ENCODE measurements at regions not wholly inside any gene's neighbourhood (a gene's known extent, or its start where the extent isn't known, plus 50 kb on each side); places are given as distances from the start of the nearest gene placed in this dataset.

DNA sequence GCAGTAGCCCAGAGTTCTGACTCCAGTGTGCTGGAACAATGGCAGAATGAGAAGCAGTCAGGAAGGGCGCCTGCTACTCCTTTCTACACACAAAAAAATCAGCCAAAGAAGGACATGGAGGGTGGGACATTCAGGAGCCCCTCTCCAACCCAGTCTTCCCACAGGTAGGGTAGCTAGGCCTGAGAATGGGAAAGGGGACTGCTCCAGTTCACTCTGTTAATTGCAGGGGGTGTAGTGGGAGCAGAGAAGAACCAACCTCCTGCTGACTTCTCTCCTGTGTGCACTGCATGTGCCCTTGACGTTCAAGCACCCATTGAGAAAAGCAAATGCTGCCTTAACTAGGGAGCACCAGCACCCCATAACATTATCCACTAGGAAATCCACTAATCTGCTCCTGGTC is 119.1 kb upstream of the IRX6 start:
- 69% methylated on average over 1 of the region's 2 CpGs for WGBS (ENCODE audit: insufficient coverage)

DNA sequence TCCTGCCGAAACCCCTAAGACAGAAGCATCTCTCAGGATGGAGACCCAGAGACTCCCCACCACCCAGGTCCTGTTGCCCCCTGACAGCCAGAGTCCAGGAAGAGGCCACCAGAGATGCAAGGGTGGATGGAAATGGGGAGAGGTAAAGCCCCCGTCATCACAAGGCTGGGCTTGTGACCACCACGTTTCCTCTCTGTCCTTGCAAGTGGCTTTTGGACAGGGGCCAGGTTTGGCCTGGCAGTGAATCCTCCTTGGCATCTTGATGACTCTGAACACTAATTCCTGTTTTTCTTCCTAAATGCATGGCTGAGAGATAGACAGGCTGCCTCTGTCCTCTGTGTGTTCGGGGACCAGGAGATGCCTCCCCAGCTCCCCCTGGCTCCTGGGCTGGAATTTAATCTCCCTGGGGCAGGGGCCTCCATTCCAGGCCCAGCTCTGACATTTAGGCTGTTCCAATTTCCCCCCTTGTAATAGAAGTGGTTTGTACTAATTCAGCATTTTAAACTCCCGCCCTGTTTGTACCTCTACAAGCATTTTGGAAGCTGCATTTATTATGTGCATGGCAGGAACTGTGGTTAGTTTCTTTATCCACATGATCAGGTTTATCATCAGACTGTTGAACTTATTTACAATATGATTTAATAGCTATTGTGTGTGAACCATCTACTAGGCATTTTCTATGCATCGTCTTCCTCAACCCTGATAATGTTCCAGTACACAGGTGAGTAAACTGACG is 116.1 kb upstream of the IRX6 start:
- no peak overlapping the region for H3K27ac ChIP-seq (ENCODE audit: low read length)
- WGBS (ENCODE audit: insufficient coverage), result 39% methylated on average over 5 of the region's 7 CpGs
- Mint-ChIP-seq H3K4me3 (no peak overlapping the region), H3K9me3 (no peaks in the 10 kb centered on the region), H3K27ac (no peak overlapping the region), H3K27me3 (ENCODE audit: low read depth in 2 of 2) (no peaks in the 10 kb centered on the region), H3K4me1 (no peaks in the 10 kb centered on the region), H3K36me3 (no peaks in the 10 kb centered on the region)
- intact Hi-C loops (cut with micrococcal nuclease), result no loop called here
- no peaks in the 10 kb centered on the region for H3K4me1 ChIP-seq (ENCODE audit: control insufficient read depth, insufficient read depth, low read length)
- ATAC-seq, result no peak
- no peaks in the 10 kb centered on the region for H3K36me3 ChIP-seq (ENCODE audit: control insufficient read depth, insufficient read depth, low read length)
- no peaks in the 10 kb centered on the region for H3K27me3 ChIP-seq (ENCODE audit: control insufficient read depth, insufficient read depth, low read length)
- DNase-seq, result no peak
- no peak overlapping the region for H3K4me3 ChIP-seq (ENCODE audit: low read length)
- H3K9me3 ChIP-seq (ENCODE audit: control insufficient read depth, insufficient read depth, low read length), result no peaks in the 10 kb centered on the region
- TF ChIP-seq, protein P1, sequence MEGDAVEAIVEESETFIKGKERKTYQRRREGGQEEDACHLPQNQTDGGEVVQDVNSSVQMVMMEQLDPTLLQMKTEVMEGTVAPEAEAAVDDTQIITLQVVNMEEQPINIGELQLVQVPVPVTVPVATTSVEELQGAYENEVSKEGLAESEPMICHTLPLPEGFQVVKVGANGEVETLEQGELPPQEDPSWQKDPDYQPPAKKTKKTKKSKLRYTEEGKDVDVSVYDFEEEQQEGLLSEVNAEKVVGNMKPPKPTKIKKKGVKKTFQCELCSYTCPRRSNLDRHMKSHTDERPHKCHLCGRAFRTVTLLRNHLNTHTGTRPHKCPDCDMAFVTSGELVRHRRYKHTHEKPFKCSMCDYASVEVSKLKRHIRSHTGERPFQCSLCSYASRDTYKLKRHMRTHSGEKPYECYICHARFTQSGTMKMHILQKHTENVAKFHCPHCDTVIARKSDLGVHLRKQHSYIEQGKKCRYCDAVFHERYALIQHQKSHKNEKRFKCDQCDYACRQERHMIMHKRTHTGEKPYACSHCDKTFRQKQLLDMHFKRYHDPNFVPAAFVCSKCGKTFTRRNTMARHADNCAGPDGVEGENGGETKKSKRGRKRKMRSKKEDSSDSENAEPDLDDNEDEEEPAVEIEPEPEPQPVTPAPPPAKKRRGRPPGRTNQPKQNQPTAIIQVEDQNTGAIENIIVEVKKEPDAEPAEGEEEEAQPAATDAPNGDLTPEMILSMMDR (IDR thresholded peaks at IDR 0.05), result no peak

More for the DNA sequence above, 119.1 kb upstream of the IRX6 start:
- no peak overlapping the region for H3K4me3 ChIP-seq (ENCODE audit: low read length)
- DNase-seq (no peak), ATAC-seq (no peak)
- no peak overlapping the region for H3K4me3 Mint-ChIP-seq
- no peaks in the 10 kb centered on the region for H3K27me3 ChIP-seq (ENCODE audit: control insufficient read depth, insufficient read depth, low read length)
- TF ChIP-seq, protein P1 (IDR thresholded peaks at IDR 0.05), result no peak
- no peaks in the 10 kb centered on the region for H3K9me3 Mint-ChIP-seq
- no peaks in the 10 kb centered on the region for H3K36me3 Mint-ChIP-seq
- H3K9me3 ChIP-seq (ENCODE audit: control insufficient read depth, insufficient read depth, low read length), result no peaks in the 10 kb centered on the region
- intact Hi-C loops (cut with micrococcal nuclease), result no loop called here
- H3K27ac Mint-ChIP-seq, result no peak overlapping the region
- H3K4me1 Mint-ChIP-seq, result no peaks in the 10 kb centered on the region
- no peaks in the 10 kb centered on the region for H3K4me1 ChIP-seq (ENCODE audit: control insufficient read depth, insufficient read depth, low read length)
- H3K27me3 Mint-ChIP-seq (ENCODE audit: low read depth in 2 of 2), result no peaks in the 10 kb centered on the region
- no peaks in the 10 kb centered on the region for H3K36me3 ChIP-seq (ENCODE audit: control insufficient read depth, insufficient read depth, low read length)
- no peak overlapping the region for H3K27ac ChIP-seq (ENCODE audit: low read length)

- H3K4me1 ChIP-seq (ENCODE audit: control insufficient read depth, insufficient read depth, low read length), result no peaks in the 10 kb centered on the region
- 94% methylated on average over 4 of the region's 6 CpGs for WGBS (ENCODE audit: insufficient coverage)
- H3K9me3 Mint-ChIP-seq, result no peaks in the 10 kb centered on the region
- intact Hi-C loops (cut with micrococcal nuclease), result no loop called here
- H3K27me3 Mint-ChIP-seq (ENCODE audit: low read depth in 2 of 2), result no peaks in the 10 kb centered on the region
- no peaks in the 10 kb centered on the region for H3K4me1 Mint-ChIP-seq
- H3K27ac ChIP-seq (ENCODE audit: low read length), result no peak overlapping the region
- DNase-seq (no peak), ATAC-seq (no peak)
- H3K4me3 Mint-ChIP-seq, result no peak overlapping the region
- H3K27me3 ChIP-seq (ENCODE audit: control insufficient read depth, insufficient read depth, low read length), result no peaks in the 10 kb centered on the region
- H3K36me3 ChIP-seq (ENCODE audit: control insufficient read depth, insufficient read depth, low read length), result no peaks in the 10 kb centered on the region
- TF ChIP-seq, protein P1 (IDR thresholded peaks at IDR 0.05), result no peak
- no peak overlapping the region for H3K27ac Mint-ChIP-seq
- H3K36me3 Mint-ChIP-seq, result no peaks in the 10 kb centered on the region
- no peaks in the 10 kb centered on the region for H3K9me3 ChIP-seq (ENCODE audit: control insufficient read depth, insufficient read depth, low read length)
- H3K4me3 ChIP-seq (ENCODE audit: low read length), result no peak overlapping the region
Measured at GRCh38 chr16:55209626-55210025, 114.4 kb upstream of the IRX6 start.

DNA sequence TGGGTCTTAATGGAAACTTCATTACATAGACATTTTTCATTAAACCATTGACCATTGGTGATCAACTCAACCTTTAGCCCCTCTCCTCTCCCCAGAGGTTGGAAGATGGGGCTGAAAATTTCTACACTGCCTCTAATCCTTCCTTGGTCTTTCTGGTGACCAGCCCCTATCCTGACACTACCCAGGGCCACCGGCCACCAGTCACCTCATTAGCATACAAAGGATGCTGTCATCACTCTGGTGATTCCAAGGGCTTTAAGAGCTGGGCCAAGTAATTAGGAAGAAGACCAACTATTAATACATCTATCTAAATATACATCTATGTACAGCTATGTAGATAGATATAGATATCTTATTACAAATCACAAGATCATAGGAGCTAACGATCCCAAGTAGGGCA is 111.2 kb upstream of the IRX6 start:
- intact Hi-C loops (cut with micrococcal nuclease), result no loop called here
- H3K4me1 Mint-ChIP-seq, result no peaks in the 10 kb centered on the region
- Histone ChIP-seq H3K9me3 (ENCODE audit: control insufficient read depth, insufficient read depth, low read length) (no peaks in the 10 kb centered on the region), H3K4me3 (ENCODE audit: low read length) (no peak overlapping the region), H3K4me1 (ENCODE audit: control insufficient read depth, insufficient read depth, low read length) (no peaks in the 10 kb centered on the region), H3K27ac (ENCODE audit: low read length) (no peak overlapping the region), H3K36me3 (ENCODE audit: control insufficient read depth, insufficient read depth, low read length) (no peaks in the 10 kb centered on the region), H3K27me3 (ENCODE audit: control insufficient read depth, insufficient read depth, low read length) (no peaks in the 10 kb centered on the region)
- 91% methylated on average over 2 of the region's 2 CpGs for WGBS (ENCODE audit: insufficient coverage)
- no peaks in the 10 kb centered on the region for H3K9me3 Mint-ChIP-seq
- TF ChIP-seq, protein P1 (IDR thresholded peaks at IDR 0.05), result no peak
- ATAC-seq, result no peak
- no peak overlapping the region for H3K4me3 Mint-ChIP-seq
- H3K27me3 Mint-ChIP-seq (ENCODE audit: low read depth in 2 of 2), result no peaks in the 10 kb centered on the region
- no peak for DNase-seq
- no peaks in the 10 kb centered on the region for H3K36me3 Mint-ChIP-seq
- no peak overlapping the region for H3K27ac Mint-ChIP-seq
